Panc1 (cell line): ENCODE measurements at regions not wholly inside any gene's neighbourhood (a gene's known extent, or its start where the extent isn't known, plus 50 kb on each side); places are given as distances from the start of the nearest gene placed in this dataset.
"Not testable (repeated sequence)": the region's sequence is repeated elsewhere in the genome, so short reads cannot be mapped to it uniquely, and the experiment has no call there.

Source experiments
- POLR2AphosphoS5 ChIP-seq: IDR thresholded peaks from 2 replicates; pipeline ENCODE4 v1.6.1; 2012; ENCODE audit warnings: mild to moderate bottlenecking, low read depth, low read length, moderate library complexity
- TF ChIP-seq, protein P1 (sequence below), 2 experiments: IDR thresholded peaks; 2 replicates each; pipeline ENCODE4 v1.6.1; 2011 to 2012; ENCODE audit warnings: low read depth in 2 of 2, control low read depth in 1 of 2, low read length in 1 of 2, mild to moderate bottlenecking in 1 of 2, moderate library complexity in 1 of 2; ENCODE audit not compliant: insufficient read depth in 1 of 2
- TF ChIP-seq, protein P2 (sequence below): fragments of 450-650 bp; IDR thresholded peaks from 2 replicates; pipeline ENCODE4 v1.5.1; 2017; ENCODE audit warnings: mild to moderate bottlenecking

DNA sequence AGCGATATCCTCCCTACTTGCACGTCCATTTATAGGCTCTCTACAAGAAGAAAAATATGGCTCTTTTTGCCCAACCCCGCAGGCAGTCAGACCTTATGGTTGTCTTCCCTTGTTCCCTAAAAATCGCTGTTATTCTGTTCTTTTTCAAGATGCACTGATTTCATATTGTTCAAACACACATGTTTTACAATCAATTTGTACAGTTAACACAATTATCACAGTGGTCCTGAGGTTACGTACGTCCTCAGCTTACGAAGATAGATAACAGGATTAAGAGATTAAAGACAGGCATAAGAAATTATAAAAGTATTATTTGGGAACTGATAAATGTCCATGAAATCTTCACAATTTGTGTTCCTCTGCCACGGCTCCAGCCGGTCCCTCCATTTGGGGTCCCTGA, 468.9 kb upstream of the PIK3R1 start:
- TF ChIP-seq, protein P1, sequence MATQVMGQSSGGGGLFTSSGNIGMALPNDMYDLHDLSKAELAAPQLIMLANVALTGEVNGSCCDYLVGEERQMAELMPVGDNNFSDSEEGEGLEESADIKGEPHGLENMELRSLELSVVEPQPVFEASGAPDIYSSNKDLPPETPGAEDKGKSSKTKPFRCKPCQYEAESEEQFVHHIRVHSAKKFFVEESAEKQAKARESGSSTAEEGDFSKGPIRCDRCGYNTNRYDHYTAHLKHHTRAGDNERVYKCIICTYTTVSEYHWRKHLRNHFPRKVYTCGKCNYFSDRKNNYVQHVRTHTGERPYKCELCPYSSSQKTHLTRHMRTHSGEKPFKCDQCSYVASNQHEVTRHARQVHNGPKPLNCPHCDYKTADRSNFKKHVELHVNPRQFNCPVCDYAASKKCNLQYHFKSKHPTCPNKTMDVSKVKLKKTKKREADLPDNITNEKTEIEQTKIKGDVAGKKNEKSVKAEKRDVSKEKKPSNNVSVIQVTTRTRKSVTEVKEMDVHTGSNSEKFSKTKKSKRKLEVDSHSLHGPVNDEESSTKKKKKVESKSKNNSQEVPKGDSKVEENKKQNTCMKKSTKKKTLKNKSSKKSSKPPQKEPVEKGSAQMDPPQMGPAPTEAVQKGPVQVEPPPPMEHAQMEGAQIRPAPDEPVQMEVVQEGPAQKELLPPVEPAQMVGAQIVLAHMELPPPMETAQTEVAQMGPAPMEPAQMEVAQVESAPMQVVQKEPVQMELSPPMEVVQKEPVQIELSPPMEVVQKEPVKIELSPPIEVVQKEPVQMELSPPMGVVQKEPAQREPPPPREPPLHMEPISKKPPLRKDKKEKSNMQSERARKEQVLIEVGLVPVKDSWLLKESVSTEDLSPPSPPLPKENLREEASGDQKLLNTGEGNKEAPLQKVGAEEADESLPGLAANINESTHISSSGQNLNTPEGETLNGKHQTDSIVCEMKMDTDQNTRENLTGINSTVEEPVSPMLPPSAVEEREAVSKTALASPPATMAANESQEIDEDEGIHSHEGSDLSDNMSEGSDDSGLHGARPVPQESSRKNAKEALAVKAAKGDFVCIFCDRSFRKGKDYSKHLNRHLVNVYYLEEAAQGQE (IDR thresholded peaks at IDR 0.05; ENCODE audit: insufficient read depth in 1 of 2, low read depth in 2 of 2, low read length in 1 of 2) = not testable (repeated sequence)
- TF ChIP-seq, protein P2, sequence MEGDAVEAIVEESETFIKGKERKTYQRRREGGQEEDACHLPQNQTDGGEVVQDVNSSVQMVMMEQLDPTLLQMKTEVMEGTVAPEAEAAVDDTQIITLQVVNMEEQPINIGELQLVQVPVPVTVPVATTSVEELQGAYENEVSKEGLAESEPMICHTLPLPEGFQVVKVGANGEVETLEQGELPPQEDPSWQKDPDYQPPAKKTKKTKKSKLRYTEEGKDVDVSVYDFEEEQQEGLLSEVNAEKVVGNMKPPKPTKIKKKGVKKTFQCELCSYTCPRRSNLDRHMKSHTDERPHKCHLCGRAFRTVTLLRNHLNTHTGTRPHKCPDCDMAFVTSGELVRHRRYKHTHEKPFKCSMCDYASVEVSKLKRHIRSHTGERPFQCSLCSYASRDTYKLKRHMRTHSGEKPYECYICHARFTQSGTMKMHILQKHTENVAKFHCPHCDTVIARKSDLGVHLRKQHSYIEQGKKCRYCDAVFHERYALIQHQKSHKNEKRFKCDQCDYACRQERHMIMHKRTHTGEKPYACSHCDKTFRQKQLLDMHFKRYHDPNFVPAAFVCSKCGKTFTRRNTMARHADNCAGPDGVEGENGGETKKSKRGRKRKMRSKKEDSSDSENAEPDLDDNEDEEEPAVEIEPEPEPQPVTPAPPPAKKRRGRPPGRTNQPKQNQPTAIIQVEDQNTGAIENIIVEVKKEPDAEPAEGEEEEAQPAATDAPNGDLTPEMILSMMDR = not testable (repeated sequence)
- not testable (repeated sequence) for TF ChIP-seq POLR2AphosphoS5
